Myocyte (in vitro differentiated cells): ENCODE measurements at regions not wholly inside any gene's neighbourhood (a gene's known extent, or its start where the extent isn't known, plus 50 kb on each side); places are given as distances from the start of the nearest gene placed in this dataset.

Source experiments
- DNase-seq: peaks from one replicate; pipeline ENCODE4 v3.0.0-alpha.2; 2012; ENCODE audit warnings: low read depth

- no peak for DNase-seq
Measured at GRCh38 chr11:121800240-121800639, 315.8 kb downstream of the BLID start.

DNA sequence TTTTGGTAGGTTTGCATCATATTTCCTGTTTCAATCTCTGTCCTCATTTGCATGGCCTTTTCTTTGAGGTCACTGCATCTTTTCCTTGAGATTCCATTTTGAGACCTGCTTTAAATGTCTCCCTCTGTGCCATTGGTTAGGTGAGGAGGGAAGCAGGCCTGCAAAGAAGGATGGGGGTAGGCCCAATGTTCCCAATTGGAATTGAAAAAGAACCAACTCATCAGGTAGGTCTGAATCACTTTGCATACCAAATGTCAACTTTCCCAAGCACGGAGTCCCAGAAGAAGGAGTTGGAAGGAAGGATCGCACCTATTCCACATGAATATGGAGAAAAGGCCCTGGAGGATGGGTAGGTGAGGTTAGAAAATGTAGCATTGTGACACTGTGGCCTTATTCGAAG, 318.5 kb downstream of the BLID start:
- no peak for DNase-seq

GRCh38 chr11:121795174-121795573, 320.8 kb downstream of the BLID start:
- DNase-seq: no peak

GRCh38 chr11:121794671-121795141, 321.3 kb downstream of the BLID start:
- DNase-seq: no peak

GRCh38 chr11:121793916-121794315, 322.1 kb downstream of the BLID start:
- no peak for DNase-seq

- DNase-seq: no peak
Measured at GRCh38 chr11:121793291-121793690, 322.7 kb downstream of the BLID start.

DNA sequence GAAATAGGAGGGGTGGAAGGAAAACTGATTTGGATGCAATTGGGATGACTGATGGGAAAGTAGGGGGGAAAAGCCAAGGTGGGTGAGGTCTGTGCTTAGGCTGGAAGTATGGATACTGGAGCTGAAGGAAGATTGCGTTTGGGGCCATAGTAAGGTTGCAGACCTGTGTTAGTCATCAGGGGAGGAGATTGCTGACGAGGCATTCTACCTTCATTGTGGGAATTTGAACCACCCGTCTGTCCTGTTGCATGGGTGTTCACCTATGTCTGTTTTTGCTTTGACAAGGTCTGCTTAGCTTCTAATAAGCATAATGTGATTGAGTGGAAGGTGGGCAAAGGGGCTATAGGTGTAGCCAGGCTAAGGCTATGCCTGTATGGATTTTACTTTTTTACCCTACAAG, 323.8 kb downstream of the BLID start:
- no peak for DNase-seq

GRCh38 chr11:121790430-121790829, 325.6 kb downstream of the BLID start:
- DNase-seq: no peak

DNA sequence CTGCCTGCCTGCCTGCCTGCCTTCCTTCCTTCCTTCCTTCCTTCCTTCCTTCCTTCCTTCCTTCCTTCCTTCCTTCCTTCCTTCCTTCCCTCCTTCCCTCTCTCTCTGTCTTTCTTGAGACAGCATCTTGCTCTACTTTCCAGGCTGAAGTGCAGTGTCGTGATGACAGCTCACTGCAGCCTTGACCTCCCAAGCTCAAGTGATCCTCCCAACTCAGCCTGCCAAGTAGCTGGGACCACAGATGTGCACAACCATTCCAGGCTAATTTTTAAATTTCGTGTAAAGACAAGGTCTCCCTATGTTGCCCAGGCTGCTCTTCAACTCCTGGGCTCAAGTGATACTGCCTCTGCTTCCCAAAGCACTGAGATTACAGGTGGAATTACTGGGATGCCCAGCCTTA, 328.2 kb upstream of the SORL1-AS1 start:
- DNase-seq: no peak

GRCh38 chr11:121777056-121777455, 324.3 kb upstream of the SORL1-AS1 start:
- no peak for DNase-seq

GRCh38 chr11:121775276-121775675, 322.5 kb upstream of the SORL1-AS1 start:
- DNase-seq: no peak

DNA sequence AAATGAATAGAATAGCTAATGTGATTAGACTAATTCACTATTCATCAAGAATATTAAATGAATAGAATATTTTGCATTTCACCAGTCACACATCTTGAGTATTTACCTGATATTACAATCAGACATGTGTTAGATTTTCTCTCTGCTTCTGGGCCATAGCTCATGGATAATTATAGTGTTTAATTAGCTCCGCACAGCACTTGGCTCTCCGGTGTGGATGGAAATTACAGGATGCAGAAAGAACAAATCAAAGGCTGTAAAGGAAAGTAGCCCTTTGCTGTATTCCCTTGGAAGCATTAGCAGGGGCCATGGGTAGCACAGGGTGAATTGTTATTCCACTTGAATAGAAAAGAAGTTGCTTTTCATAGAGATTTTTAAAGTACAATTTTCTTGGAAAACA, 320.3 kb upstream of the SORL1-AS1 start:
- no peak for DNase-seq

GRCh38 chr11:121770939-121771595, 318.3 kb upstream of the SORL1-AS1 start:
- no peak for DNase-seq

GRCh38 chr11:121769191-121769590, 316.4 kb upstream of the SORL1-AS1 start:
- no peak for DNase-seq

DNA sequence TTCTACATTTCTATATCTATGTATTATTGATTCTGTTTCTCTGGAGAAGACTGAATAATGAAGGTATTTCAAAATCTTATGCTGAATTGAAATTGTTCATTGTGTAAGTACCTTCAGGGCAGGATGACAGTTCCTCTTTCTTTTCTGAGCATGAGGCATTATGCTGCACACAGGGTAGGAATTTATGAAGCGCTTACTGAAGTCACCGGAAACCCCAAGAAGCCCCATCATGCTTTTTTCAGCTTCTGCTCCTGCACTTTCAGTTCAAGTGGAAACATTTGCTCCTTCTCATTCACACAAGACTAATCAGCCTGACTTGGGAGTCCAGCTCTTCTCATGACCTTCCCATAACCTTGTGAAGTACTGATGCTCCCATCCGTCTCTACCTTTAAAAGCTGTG, 314.7 kb upstream of the SORL1-AS1 start:
- DNase-seq: no peak

DNA sequence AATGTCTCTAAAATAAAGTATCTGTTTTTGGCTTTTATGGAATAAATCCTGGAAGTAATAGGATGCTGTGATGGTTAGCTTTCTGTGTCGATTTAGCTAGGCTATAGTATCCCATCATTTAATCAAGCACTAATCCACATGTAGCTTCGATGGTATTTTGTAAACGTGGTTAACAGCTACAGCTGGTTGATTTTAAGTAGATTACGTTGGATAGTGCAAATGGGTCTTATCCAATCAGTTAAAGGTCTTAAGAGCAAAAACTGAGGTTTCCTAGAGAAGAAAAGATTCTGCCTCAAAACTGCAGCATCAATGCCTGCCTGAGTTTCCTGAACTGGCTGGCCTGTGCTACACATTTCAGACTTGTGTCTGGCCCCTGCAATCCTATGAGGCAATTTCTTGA, 314.2 kb upstream of the SORL1-AS1 start:
- DNase-seq: no peak

GRCh38 chr11:121766166-121766565, 313.4 kb upstream of the SORL1-AS1 start:
- no peak for DNase-seq

DNA sequence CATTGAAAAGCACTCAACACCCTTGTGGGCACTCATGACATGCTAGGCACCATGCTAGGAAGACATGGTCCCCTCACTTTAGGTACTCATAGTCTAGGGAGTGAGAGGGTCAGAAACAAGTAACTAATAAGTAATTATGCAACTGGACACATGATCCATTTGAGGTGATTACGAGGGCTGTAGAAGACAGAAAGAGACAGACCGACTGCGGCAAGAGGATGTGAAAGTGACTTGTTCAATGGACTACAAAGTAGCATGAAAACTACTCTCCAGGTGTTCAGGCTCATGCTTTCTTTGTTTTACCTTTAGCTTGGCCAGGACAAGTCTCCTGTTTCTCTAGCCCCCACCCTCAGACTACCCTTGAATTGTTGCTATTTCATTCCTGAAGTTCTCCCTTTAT, 310.8 kb upstream of the SORL1-AS1 start:
- no peak for DNase-seq

- DNase-seq: peak; percentile 32
Measured at GRCh38 chr11:121762820-121763219, 310.1 kb upstream of the SORL1-AS1 start.

DNA sequence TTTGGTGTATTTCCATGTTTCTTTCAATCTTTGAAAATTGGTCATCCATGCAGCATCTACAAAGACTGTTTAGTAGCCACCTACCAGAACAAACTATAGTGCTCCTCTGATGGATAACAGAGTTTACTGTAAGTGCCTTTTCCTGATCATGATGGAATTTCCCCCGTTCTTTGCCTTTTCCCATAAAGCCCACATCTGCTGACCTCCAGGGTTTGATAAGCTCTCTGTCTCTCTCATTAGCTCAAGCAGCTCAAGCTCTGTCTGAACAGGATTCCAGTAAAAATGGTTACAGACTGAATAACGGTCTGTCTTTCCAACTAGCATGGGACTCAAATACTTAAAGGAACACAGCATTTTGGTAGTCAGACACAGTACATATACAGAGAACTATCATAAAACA, 308.4 kb upstream of the SORL1-AS1 start:
- no peak for DNase-seq

- DNase-seq: no peak
Measured at GRCh38 chr11:121757480-121758125, 304.8 kb upstream of the SORL1-AS1 start.

GRCh38 chr11:121755906-121756305, 303.1 kb upstream of the SORL1-AS1 start:
- DNase-seq: no peak

DNA sequence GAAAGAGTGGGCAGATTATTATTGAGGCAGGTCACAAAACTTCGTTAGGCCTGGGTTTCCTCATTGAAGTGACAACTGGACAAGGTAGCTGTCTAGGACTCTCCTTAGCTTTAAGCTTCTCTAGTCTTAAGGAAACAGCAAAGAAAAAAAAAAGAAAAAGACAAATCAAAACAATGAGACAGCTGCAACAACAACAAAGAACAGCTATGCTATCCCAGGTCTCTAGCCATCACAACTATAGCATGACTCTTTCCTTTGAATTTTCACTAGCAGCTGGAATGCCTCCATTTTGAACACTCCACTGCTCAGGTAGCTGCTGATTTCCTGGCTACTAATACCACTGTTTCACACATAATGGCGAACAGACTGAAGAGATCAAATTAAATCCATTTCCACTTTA, 302.4 kb upstream of the SORL1-AS1 start:
- DNase-seq: no peak
